ENCODE measurements at regions not wholly inside any gene's neighbourhood (a gene's known extent, or its start where the extent isn't known, plus 50 kb on each side); places are given as distances from the start of the nearest gene placed in this dataset.

DNA sequence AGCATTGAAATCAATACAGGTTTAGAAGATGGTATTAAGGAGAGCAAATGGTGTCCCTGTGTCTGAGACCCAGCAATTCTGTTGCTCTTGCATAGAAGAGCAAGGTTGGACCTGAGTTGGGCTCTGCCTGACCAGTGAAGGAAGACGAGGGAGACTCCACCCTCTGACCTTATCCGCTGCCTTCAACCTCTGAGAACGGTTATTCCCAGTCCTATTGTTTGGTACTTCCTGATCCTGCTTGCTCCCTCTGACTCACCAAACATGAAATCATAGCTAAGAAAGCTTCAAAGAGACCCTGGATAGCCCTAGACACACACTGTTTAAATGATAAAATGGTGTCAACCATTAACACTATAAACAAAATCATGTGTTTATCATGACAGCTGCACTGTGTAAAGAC is 218.5 kb downstream of the PLK2 start:
- no peak for DNase-seq
- Histone ChIP-seq H3K27ac (no peak overlapping the region), H3K27me3 (no peaks in the 10 kb centered on the region), H3K4me1 (ENCODE audit: insufficient read depth) (no peaks in the 10 kb centered on the region), H3K9me3 (no peaks in the 10 kb centered on the region), H3K36me3 (no peaks in the 10 kb centered on the region), H3K4me3 (no peak overlapping the region)
- intact Hi-C loops (cut with DNase I), result no loop called here
- 70 to 81% (median 76%) methylated on average over 3 of the region's 3 CpGs for WGBS, 3 donors
- TF ChIP-seq EP300 (IDR thresholded peaks at IDR 0.05) (no peak), POLR2A (IDR thresholded peaks at IDR 0.05) (no peak)
- TF ChIP-seq, protein P1, sequence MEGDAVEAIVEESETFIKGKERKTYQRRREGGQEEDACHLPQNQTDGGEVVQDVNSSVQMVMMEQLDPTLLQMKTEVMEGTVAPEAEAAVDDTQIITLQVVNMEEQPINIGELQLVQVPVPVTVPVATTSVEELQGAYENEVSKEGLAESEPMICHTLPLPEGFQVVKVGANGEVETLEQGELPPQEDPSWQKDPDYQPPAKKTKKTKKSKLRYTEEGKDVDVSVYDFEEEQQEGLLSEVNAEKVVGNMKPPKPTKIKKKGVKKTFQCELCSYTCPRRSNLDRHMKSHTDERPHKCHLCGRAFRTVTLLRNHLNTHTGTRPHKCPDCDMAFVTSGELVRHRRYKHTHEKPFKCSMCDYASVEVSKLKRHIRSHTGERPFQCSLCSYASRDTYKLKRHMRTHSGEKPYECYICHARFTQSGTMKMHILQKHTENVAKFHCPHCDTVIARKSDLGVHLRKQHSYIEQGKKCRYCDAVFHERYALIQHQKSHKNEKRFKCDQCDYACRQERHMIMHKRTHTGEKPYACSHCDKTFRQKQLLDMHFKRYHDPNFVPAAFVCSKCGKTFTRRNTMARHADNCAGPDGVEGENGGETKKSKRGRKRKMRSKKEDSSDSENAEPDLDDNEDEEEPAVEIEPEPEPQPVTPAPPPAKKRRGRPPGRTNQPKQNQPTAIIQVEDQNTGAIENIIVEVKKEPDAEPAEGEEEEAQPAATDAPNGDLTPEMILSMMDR (IDR thresholded peaks at IDR 0.05), result no peak

DNA sequence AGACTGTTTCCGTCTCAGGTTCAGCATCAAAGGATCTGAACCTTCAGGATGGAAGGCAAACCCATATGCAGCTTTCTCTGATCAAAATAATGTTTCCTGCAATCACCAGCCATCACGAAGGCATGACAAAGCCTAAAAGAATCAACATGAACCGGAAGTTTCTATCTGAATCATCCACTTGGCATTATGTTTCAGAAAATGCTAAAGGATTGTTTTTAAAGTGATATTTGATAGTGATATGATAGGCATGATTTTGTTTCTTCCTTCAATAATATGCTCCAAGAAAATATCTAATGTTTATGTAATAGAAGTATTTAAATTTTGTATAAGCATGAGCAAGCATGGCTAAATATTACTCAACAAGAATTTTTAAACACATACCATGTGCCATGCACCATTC is 219.6 kb downstream of the PLK2 start:
- no peak overlapping the region for H3K4me3 ChIP-seq
- intact Hi-C loops (cut with DNase I), result no loop called here
- H3K9me3 ChIP-seq, result no peaks in the 10 kb centered on the region
- H3K36me3 ChIP-seq, result no peaks in the 10 kb centered on the region
- TF ChIP-seq POLR2A (IDR thresholded peaks at IDR 0.05) (no peak), EP300 (IDR thresholded peaks at IDR 0.05) (no peak)
- TF ChIP-seq, protein P1 (IDR thresholded peaks at IDR 0.05), result no peak
- H3K4me1 ChIP-seq (ENCODE audit: insufficient read depth), result no peaks in the 10 kb centered on the region
- DNase-seq, result no peak
- H3K27me3 ChIP-seq, result no peaks in the 10 kb centered on the region
- 57 to 68% (median 62%) methylated on average over 3 of the region's 3 CpGs for WGBS, 3 donors
- H3K27ac ChIP-seq, result no peak overlapping the region

DNA sequence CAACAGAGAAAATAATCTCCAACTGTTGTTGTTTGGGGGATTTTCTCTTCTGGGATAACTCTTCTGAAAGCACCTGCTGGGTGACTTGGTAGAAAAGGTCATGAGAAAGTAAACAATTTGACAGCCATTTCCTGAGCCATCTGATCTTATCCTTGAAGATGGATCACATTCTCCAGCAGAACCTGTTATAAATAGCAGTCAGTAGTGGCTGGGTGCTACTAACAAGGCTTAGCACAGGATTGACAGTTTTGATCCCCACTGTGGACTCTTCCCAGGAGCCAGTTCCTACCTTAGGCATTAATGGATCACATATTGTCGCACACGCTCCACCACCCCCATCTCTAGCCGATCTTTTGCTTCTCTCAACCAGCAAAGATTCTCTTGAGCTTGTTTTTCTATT is 220.2 kb downstream of the PLK2 start:
- Histone ChIP-seq H3K4me1 (ENCODE audit: insufficient read depth) (no peaks in the 10 kb centered on the region), H3K27me3 (no peaks in the 10 kb centered on the region), H3K27ac (no peak overlapping the region), H3K36me3 (no peaks in the 10 kb centered on the region), H3K9me3 (no peaks in the 10 kb centered on the region), H3K4me3 (no peak overlapping the region)
- no peak for DNase-seq
- intact Hi-C loops (cut with DNase I), result no loop called here
- no peak for TF ChIP-seq EP300 (IDR thresholded peaks at IDR 0.05)
- TF ChIP-seq, protein P1 (IDR thresholded peaks at IDR 0.05), result no peak
- TF ChIP-seq POLR2A (IDR thresholded peaks at IDR 0.05), result no peak
- WGBS, 3 donors, result 87 to 96% (median 88%) methylated on average over 3 of the region's 3 CpGs

DNA sequence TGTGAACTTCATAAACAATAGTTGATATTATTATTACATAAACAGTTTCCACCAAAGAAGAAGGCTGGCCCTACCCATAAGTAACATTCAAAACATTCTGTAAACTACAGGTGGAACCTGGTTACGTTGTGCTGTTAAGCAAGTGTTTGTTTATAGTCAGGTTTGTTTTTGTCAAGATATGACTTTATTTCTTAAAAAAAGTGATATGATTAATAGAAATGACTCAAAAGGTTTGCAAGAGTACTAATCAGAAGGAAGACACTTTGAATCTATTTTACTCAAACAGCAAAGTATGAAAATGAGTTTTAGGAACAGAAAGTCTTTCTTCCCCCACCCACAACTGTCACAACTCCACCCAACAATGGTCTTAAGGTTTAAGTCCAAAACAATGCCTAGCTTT is 220.8 kb downstream of the PLK2 start:
- no peak for DNase-seq
- Histone ChIP-seq H3K36me3 (no peaks in the 10 kb centered on the region), H3K4me1 (ENCODE audit: insufficient read depth) (no peaks in the 10 kb centered on the region), H3K4me3 (no peak overlapping the region), H3K27me3 (no peaks in the 10 kb centered on the region), H3K9me3 (no peaks in the 10 kb centered on the region), H3K27ac (no peak overlapping the region)
- TF ChIP-seq, protein P1 (IDR thresholded peaks at IDR 0.05), result no peak
- TF ChIP-seq POLR2A (IDR thresholded peaks at IDR 0.05) (no peak), EP300 (IDR thresholded peaks at IDR 0.05) (no peak)
- intact Hi-C loops (cut with DNase I), result no loop called here
- 75 to 92% (median 86%) methylated on average over 1 of the region's 1 CpG for WGBS, 3 donors

DNA sequence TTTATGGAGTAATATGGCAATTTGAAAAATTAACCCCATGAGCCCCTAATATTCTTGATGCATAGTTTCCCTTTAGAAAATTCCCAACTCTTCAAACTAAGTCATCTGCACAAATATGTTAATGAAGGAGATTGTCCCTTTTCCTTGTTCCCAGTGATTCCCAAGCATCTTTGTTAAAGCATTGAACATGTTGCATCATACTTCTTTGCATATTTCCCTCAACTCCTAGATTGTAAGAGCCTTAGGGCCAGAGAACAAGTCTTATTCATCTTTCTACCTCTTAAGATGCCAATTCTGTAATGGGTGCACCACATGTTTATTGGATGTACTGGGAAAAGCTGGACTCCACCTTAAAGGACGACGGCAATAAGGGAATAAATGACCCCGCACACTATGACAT is 223.4 kb downstream of the PLK2 start:
- intact Hi-C loops (cut with DNase I), result no loop called here
- no peaks in the 10 kb centered on the region for H3K4me1 ChIP-seq (ENCODE audit: insufficient read depth)
- no peak overlapping the region for H3K27ac ChIP-seq
- TF ChIP-seq, protein P1 (IDR thresholded peaks at IDR 0.05), result no peak
- TF ChIP-seq EP300 (IDR thresholded peaks at IDR 0.05) (no peak), POLR2A (IDR thresholded peaks at IDR 0.05) (no peak)
- 94 to 98% (median 95%) methylated on average over 3 of the region's 3 CpGs for WGBS, 3 donors
- no peak overlapping the region for H3K4me3 ChIP-seq
- no peaks in the 10 kb centered on the region for H3K9me3 ChIP-seq
- no peaks in the 10 kb centered on the region for H3K36me3 ChIP-seq
- no peaks in the 10 kb centered on the region for H3K27me3 ChIP-seq
- DNase-seq, result no peak

All from ovary (tissue), 7 donors.